GM12892 (cell line): ENCODE measurements at regions not wholly inside any gene's neighbourhood (a gene's known extent, or its start where the extent isn't known, plus 50 kb on each side); places are given as distances from the start of the nearest gene placed in this dataset.

Experiments used
- DNase-seq: peaks from one replicate; pipeline ENCODE4 v3.0.0; 2011; ENCODE audit not compliant: insufficient read length
- FAIRE-seq: peaks from 2 replicates; lab custom pipeline; 2011; peaks lifted over from hg19 to GRCh38; lab: Jason Lieb, UNC
- POLR2A ChIP-seq: IDR thresholded peaks from 2 replicates; pipeline ENCODE4 v1.6.1; 2011; ENCODE audit warnings: low read depth, low read length, control low read depth
- POLR2AphosphoS5 ChIP-seq: IDR thresholded peaks from 2 replicates; pipeline ENCODE4 v1.6.1; 2011; ENCODE audit warnings: low read depth, low read length, control low read depth
- TAF1 ChIP-seq: IDR thresholded peaks from 2 replicates; pipeline ENCODE4 v1.6.1; 2011; ENCODE audit warnings: low read depth, mild to moderate bottlenecking, control low read depth, low read length, borderline replicate concordance

DNA sequence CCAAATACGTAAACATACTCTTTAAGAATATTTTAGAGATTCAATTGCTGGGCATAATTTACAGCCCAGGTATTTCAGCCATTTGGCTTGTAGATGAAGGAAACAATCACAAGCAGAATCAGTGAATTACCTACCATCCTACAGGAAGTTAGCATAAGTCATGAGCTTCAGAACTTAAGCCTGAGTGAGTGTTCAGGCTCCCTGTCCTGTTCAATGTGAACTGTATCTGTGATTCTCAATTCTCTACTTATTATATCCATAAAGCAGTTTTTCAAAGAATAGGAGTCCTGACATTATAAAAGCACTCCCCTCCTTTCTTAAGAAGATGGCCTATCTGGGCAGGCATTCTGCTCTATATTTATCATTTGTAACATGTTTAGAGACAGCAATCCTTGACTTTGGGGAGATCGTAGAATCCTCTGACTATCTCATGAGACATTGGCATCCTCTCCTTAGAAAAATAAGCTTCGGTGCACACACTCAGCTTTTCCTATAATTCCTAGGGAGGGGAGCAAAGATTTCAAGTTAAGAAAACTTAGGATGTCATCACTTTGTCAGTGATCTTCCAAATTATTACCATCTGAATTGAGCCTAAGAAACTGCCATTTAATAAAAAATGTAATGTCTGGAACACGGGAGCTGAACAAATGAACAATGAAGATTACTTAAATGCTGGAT, 645.2 kb upstream of the IGFBP3 start:
- FAIRE-seq (no peak), DNase-seq (no peak)
- TF ChIP-seq POLR2AphosphoS5: no peak
- no peak for TF ChIP-seq TAF1
- TF ChIP-seq POLR2A: no peak

DNA sequence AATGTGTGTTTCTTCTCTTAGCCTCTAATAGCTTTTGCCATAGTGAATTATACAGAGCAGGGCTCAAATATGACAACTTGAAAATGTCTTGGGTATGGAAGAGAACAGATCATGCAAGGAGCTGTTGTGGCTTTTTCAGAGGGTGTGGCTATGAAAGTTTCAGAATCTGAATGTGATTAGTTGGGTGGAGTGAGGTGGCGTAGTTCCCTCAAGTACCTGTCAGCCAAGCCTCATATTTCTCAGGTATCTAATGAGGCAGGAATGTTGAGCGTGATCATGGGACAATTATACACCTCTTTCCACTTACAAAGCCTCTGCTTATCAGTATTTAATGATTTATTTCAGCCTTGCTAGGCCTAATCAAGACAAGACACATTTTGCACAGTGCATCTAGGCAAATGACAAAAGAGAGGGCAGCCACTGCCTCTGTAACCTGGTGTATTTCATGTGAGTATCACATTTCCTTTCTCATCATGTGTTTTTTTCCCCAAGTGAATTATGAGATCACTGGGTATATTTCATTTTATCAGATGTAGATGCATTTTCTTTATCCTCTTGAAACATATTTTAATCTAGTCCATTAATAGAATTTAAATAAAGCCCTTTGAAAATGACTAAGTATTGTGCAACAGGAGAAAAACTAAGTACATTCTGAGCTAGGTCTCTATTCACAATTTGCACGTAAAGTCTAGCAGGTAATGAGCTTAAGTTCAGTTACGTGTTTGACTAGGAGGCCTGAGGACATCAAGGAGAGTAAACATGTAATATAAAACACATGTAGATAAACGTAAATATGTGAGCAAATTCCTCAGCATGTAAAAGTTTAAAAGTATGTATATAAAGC, 644.4 kb upstream of the IGFBP3 start:
- DNase-seq: no peak
- TF ChIP-seq POLR2AphosphoS5: no peak
- no peak for TF ChIP-seq TAF1
- TF ChIP-seq POLR2A: no peak
- FAIRE-seq: no peak

DNA sequence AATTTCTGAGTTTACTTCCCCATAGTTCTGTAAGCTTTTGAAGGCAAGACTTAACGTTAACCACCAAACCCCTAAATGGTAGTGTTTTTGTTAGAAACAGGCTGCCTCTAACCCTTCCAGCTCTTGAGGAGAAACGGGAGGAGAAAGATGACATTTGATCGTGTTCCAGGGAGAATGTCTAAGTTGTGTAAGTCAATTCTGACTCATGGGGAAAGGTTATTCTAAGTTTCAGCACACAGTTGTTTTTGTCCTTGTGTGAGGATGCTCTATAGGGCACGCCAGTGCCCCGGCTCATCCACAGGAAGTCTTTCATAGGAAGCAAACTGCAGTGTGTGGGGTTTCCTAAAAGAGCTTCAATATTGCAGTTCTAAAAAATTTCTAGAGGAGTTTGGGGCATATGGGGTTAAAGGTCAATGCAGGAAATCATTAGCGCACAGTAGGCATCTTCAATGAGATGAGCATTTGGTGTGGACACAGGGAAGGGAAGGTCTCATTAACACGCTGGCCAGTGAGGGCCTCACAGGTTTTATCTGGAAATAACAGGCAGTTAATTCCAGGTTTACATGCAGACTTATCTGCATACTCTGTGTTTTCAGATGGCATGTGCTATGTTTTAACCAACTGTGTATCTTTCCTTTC, 638.2 kb upstream of the IGFBP3 start:
- FAIRE-seq (no peak), DNase-seq (no peak)
- TF ChIP-seq TAF1 (no peak), POLR2AphosphoS5 (no peak), POLR2A (no peak)

DNA sequence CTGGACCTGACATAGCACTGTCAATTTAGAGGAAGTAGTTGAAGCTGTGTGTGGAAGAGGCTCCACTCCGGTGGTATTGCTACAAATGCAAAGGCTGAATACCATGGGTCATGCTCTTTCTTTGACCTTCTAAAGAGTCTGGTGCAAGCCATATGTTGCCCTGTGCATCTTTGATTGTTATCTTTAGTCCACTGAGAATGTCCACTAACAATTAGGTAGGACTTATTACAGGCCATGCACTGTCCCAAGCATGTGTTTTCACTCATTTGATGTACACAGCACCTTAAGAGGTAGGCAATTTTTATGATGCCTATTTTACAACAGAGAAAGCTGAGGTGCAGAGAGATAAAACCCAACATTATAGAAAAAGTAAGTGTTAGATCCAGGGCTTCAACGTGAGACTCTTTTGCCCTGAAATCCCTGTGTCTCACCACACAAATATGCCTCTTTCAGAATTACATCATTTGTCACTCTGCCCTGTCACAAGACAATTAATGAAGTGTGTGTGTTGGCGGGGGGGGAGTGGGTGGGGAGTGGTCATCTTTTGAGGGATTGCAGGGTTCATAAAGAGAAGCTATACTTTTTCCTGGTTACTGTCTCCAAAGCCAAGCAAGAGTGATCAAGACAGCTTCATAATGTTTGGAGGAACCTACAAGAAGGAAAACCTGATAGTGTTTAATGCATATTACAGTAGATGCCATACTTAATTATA, 637.6 kb upstream of the IGFBP3 start:
- no peak for FAIRE-seq

DNA sequence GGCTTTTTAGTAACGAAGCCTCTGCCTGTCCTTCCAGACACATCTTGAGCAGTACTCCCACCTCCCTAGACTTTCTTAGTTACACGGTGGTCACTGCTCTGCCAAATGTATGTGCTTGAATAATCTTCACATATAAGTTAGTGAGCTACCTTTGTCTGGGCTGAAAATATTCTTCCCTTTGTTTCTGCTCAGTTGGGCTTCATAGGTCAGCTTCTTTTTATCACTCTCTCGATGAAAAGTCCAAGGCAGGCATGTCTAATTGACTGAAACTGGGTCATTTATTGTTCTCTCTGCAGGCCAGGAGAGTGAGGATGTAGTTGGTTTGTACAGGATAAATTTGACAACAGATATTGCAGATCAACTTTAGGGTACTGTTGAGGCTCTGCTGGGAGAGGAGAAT, 636.7 kb upstream of the IGFBP3 start:
- DNase-seq (no peak), FAIRE-seq (no peak)
- TF ChIP-seq POLR2A: no peak
- no peak for TF ChIP-seq POLR2AphosphoS5
- no peak for TF ChIP-seq TAF1

More for the DNA sequence above, 637.6 kb upstream of the IGFBP3 start:
- TF ChIP-seq POLR2A (no peak), POLR2AphosphoS5 (no peak), TAF1 (no peak)
- DNase-seq: no peak

DNA sequence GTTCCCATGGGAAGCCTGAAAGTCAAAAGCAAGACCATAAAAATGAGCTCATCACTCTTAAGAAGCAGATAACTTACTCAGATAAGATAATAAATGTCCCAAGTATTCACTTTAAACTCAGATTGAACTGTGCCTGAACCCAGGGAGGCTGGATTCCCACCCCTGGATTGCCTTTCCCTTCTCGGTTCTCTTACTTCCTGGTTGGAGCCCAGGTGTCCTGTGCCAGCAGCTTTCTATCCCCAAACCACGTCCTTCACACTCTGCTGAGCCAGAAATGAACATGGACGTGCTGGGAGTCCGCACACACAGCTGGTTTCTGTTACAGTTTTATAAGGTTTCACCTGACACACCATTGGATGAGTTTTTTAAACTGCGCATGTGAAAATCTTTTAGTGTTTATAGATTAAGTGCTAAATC, 636.2 kb upstream of the IGFBP3 start:
- FAIRE-seq: no peak
- TF ChIP-seq POLR2AphosphoS5 (no peak), POLR2A (no peak), TAF1 (no peak)

DNA sequence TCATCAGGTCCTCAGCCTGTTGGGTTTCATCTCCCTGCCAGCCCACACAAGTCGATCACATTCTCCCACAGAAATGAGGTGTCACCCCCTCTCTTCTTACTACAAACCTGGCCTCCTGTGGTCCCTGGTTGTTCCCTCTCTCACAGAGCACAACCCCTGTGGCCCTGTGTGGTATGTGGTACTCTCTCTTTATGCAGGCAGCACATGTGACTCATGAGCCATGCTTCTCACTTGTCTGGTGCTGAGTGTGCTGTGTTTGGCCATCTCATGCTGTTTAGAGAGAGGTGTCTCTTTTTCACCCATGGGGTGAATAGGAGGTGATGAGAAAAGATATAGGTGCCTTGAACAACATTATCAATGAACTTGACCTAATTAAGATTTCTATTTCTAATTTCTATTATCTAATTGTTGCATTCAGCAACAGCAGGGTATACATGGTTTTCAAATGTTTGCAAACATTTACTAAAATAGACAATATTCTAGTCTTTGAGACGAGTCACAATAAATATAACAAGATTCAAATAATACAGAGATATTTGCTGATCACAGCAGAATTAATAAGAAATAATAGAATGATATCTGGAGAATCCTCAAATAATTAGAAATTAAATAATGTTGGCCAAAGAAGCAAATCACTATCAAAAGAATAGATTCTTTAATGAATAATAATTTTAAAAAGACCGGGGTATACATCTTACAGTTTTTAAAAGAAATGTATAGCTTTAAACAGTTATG, 633.8 kb upstream of the IGFBP3 start:
- no peak for TF ChIP-seq POLR2A
- no peak for TF ChIP-seq TAF1
- TF ChIP-seq POLR2AphosphoS5: no peak
- FAIRE-seq: no peak
- DNase-seq: no peak

More for the DNA sequence above, 636.2 kb upstream of the IGFBP3 start:
- DNase-seq: no peak

DNA sequence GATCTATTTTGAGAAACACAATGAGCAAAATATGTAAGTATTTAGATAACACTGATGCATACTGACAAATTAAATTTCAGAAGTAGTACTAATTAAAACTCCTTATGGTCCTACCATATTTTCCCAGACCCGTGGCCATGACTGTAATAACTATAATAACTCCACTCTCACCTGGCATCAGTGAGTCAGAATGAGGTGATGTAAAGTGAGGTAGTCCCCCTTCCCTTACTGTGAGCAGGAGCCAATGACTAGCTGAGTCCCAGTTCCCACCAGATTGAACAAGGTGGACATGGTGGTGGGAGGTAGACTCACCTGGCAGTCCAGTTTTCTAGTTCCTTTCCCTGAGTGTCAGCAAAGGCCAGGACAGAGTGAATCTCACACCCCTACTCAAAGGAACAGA, 630.5 kb upstream of the IGFBP3 start:
- DNase-seq (no peak), FAIRE-seq (no peak)
- no peak for TF ChIP-seq TAF1
- TF ChIP-seq POLR2AphosphoS5: no peak
- TF ChIP-seq POLR2A: no peak

DNA sequence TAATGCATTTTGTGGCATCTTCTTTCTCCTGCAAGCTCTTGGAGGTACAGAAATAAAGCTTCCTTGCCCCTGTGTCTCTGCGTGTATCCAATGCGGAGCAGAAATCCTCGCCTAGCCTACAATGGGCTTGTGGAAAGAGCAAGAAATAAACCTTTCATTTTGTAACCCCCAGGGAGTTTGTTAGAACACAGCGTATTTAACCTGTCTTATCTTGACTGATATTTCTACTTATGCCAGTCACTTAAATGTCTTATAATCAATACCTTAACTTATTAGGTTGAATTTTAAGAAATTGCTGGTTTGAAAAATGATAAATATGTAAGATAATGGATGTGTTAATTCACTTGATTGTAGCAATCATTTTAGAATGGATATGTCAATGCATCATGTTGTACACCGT, 629.8 kb upstream of the IGFBP3 start:
- DNase-seq (no peak), FAIRE-seq (no peak)
- TF ChIP-seq POLR2AphosphoS5 (no peak), POLR2A (no peak), TAF1 (no peak)

DNA sequence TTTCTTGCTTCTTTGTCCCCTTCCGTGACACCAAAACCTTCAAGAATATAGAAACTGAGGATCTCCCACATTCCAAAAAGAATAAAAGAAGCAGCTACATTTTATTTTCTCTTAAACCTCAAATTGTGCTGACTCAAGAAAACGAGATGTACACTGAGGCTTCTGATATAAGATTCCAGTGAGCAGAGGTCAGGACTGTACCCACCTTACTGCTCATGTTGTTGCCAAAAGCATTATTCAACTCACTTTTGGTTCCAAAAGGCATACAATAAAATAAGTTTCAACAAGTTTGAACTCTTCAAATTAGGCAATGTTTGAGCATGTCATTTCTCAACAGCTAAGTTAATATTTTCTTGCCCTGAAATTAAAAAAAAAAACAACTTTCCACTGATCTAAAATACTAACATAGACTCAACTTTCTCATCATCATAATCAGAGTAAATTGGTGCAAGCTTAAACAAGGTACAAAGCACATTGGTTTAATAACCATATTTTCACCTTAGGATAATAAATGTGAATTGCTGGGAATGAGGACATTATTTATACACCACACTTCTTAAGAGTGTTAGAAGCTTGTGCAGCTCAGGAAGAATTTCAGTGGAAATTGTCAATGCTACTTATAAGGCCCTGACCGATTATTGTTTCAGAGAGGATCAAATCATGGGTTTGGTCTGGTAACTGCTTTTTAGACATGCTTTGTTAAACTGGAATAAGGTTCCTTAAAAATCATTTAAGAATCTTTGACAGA, 629.0 kb upstream of the IGFBP3 start:
- TF ChIP-seq POLR2AphosphoS5: no peak
- TF ChIP-seq TAF1: no peak
- TF ChIP-seq POLR2A: no peak
- DNase-seq (no peak), FAIRE-seq (no peak)

DNA sequence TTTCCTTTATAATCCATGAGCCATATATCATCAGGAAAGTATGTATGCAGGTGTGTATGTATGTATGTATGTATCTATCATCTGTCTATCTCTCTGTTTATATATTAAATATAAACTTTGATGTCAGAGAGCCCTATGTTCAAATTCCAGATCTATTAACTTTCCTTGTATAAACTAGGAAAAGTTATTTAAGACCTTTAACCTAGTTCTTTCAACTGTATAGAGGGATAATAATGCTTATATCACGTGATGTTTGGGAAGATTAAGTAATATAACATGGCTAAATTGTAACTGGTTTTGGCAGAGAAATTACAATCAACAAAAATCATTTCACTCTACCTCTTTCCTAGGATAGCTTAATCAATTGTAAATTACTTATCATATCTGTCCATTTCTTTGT, 628.3 kb upstream of the IGFBP3 start:
- TF ChIP-seq POLR2A (no peak), TAF1 (no peak), POLR2AphosphoS5 (no peak)
- DNase-seq (no peak), FAIRE-seq (no peak)

DNA sequence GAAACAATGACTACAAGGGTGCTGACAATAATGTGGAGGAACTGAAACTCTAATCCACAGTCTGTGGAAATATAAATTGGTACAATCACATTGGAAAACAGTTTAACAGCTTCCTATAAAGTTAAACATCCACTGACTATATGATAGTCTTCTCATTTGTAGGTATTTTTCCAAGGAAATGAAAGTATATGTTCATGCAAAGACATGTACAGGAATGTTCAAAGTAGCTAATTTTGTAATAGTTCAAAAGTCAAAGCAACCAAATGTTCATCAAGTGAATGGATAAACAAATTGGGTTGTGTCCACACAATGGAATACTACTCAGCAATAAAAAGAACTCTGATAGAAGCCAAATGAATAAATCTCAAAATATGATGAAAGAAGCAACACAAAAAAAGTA, 626.0 kb upstream of the IGFBP3 start:
- no peak for DNase-seq
- TF ChIP-seq POLR2AphosphoS5 (no peak), POLR2A (no peak), TAF1 (no peak)
- no peak for FAIRE-seq
